ENCODE measurements at regions not wholly inside any gene's neighbourhood (a gene's known extent, or its start where the extent isn't known, plus 50 kb on each side); places are given as distances from the start of the nearest gene placed in this dataset.

DNA sequence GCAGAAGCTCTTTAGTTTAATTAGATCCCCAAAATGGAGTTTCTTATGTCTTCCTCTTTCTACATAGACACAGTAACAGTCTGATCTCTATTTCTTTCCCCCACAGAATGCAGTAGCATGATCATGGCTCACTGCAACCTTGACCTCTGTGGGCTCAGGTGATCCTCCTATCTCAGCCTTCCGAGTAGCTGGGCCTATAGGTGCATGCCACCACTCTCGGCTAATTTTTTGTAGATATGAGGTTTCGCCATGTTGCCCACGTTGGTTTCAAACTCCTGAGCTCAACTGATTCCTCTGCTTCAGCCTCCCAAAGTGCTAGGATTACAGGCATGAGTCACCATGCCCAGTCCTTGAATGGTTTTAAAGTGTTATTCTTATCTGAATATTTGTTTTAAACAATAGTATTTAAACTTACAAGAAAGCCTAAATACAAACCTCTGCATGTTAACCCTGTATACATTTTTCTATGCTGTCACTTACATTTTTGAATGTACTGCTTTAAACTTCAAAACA, 120.6 kb downstream of the GOSR1 start:
- TF ChIP-seq, protein P1, sequence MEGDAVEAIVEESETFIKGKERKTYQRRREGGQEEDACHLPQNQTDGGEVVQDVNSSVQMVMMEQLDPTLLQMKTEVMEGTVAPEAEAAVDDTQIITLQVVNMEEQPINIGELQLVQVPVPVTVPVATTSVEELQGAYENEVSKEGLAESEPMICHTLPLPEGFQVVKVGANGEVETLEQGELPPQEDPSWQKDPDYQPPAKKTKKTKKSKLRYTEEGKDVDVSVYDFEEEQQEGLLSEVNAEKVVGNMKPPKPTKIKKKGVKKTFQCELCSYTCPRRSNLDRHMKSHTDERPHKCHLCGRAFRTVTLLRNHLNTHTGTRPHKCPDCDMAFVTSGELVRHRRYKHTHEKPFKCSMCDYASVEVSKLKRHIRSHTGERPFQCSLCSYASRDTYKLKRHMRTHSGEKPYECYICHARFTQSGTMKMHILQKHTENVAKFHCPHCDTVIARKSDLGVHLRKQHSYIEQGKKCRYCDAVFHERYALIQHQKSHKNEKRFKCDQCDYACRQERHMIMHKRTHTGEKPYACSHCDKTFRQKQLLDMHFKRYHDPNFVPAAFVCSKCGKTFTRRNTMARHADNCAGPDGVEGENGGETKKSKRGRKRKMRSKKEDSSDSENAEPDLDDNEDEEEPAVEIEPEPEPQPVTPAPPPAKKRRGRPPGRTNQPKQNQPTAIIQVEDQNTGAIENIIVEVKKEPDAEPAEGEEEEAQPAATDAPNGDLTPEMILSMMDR (IDR thresholded peaks at IDR 0.05) = no peak

DNA sequence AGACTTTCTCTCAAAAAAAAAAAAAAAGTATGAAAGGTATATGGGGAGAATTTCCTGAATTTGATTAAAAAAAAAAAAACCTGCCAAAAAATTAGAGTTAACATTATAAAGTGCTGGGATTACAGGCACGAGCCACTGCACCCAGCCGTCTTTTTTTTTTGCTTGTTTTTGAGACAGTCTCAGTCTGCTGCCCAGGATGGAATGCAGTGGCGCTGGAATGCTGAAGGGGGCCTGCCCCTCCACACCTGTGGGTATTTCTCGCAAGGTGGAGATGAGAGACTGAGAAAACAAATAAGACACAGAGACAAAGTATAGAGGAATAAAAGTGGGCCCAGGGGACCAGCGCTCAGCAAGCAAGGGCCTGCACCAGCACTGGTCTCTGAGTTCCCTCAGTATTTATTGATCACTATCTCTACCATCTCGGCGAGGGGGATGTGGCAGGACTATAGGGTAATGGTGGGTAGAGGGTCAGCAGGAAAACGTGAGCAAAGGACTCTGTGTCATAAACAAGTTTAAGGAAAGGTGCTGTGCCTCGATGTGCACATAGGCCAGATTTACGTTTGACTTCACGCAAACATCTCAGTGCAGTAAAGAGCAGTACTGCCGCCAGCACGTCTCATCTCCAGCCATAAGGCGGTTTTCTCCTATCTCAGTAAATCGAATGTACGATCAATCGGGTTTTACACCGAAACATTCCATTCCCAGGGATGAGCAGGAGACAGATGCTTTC, 117.2 kb downstream of the GOSR1 start:
- TF ChIP-seq, protein P1 (IDR thresholded peaks at IDR 0.05) = no peak

DNA sequence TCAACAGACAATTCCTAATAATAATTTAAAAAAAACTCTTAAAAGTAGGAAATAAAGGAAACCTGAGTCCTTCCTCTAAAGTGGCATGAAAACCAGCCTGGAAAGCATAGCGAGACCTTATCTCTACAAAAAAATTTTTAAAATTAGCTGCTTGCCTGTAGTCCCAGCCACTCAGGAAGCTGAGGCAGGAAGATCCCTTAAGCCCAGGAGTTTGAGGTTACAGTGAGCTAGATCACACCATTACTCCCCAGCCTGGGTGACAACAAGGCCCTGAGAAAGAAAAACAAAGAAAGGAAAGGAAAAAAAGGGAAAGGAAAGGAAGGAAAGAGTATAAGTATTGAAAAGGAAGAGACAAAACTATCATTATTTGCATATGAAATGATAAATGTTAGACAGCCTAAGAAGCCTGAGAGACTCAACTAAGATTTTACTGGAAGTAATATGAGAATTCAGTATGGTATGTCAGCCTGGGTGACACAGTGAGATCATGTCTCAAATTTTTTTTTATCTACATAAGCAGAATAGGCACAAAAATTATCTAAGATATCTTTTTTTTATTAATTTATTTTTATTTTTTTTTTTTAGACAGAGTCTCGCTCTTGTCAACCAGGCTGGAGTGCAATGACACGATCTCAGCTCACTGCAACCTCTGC, 113.0 kb downstream of the GOSR1 start:
- TF ChIP-seq, protein P1 (IDR thresholded peaks at IDR 0.05) = no peak

DNA sequence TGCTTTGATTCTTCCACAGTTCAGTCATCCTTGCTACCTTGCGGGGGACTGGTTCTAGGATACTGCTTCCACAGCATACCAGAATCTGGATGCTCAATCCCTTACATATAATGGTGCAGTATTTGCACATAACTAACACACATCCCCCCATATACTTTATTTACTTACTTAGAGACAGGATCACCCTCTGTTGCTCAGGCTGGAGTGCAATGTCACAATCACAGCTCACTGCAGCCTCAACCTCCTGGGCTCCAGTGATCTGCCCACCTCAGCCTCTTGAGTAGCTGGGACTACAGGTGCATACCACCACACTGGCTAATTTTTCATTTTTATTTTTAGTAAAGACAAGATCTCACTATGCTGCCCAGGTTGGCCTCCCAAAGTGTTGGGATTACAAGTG, 112.2 kb downstream of the GOSR1 start:
- TF ChIP-seq, protein P1 (IDR thresholded peaks at IDR 0.05) = no peak

DNA sequence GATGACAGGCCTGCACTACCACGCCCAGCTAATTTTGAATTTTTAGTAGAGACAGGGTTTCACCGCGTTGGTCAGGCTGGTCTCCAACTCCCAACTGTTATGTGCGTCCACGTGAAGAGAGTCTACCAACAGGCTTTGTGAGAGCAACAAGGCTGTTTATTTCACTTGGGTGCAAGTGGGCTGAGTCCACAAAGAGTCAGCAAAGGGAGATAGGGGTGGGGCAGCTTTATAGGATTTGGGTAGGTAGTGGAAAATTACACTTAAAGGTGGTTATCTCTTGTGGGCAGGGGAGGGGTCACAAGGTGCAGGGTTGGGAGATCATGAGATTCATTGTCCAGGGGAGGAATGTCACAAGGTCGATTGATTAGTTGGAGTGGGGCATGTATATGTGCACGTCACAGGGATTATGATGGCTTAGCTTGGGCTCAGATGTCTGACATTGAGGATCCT, 111.6 kb downstream of the GOSR1 start:
- TF ChIP-seq, protein P1 (IDR thresholded peaks at IDR 0.05) = no peak

DNA sequence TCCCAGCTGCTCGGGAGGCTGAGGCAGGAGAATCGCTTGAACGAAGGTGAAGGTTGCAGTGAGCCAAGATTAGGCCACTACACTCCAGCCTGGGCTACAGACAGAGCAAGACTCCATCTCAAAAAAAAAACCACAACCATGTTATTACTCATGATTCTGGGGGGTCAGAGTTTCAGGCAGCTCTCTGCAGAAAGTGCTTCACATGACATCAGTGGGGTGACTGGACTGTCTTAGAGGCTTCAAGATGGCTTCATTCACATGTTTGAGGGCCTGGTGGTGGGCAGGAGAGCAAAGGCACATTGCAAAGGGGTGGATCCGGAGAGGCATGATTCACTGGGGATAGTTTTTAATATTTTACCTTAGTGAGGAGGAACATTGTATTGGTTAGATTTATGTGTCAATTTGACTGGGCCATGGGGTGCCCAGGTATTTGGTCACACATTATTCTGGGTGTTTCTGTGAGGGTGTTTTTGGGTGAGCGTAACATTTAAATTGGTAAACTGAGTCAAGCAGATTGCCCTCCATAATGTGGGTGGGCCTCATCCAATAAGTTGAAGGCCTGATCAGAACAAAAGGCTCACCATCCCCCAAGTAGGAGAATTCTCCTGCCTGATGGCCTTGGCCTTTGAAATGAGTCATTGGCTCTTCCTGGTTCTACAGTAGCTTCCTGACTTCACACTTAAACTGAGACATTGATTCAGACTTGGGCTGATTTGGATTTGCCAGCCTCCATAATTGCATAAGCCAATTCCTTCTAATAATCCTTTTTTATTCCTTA, 109.8 kb downstream of the GOSR1 start:
- TF ChIP-seq, protein P1 (IDR thresholded peaks at IDR 0.05) = no peak

DNA sequence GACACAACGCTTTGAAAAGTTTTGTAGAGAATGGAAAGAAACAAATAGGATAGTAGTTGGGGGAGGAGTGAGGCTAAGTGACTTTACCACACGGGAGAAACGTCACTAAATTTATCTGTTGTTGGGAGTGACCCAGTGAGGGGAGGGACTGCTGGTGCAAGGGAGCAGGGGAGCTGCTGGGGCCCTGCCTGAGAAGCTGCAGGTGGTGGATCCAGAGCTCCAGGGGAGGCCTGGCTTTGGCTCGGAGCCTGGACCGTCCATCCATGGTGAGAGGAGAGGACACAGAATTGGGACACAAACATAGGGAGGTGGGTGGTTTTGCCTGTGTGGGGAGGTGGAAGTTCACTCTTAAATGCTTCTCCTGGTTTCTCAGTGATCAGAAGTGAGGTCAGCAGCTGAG, 107.6 kb downstream of the GOSR1 start:
- TF ChIP-seq, protein P1 (IDR thresholded peaks at IDR 0.05) = no peak

Data from LNCAP (cell line).